NB4 (cell line): ENCODE measurements at regions not wholly inside any gene's neighbourhood (a gene's known extent, or its start where the extent isn't known, plus 50 kb on each side); places are given as distances from the start of the nearest gene placed in this dataset.

Experiments used
- MAX ChIP-seq: IDR thresholded peaks from 2 replicates; pipeline ENCODE4 v1.6.1; 2011; ENCODE audit warnings: low read depth, low read length
- MYC ChIP-seq: IDR thresholded peaks from 2 replicates; pipeline ENCODE4 v1.6.1; 2011; ENCODE audit warnings: low read depth, low read length
- POLR2A ChIP-seq: IDR thresholded peaks from 2 replicates; pipeline ENCODE4 v1.6.1; 2011; ENCODE audit warnings: mild to moderate bottlenecking; ENCODE audit not compliant: insufficient read length; ENCODE audit errors: extremely low read depth
- TF ChIP-seq, protein P1 (sequence below): IDR thresholded peaks from one replicate; pipeline ENCODE4 v1.5.1; 2012; ENCODE audit warnings: low read depth, low read length

DNA sequence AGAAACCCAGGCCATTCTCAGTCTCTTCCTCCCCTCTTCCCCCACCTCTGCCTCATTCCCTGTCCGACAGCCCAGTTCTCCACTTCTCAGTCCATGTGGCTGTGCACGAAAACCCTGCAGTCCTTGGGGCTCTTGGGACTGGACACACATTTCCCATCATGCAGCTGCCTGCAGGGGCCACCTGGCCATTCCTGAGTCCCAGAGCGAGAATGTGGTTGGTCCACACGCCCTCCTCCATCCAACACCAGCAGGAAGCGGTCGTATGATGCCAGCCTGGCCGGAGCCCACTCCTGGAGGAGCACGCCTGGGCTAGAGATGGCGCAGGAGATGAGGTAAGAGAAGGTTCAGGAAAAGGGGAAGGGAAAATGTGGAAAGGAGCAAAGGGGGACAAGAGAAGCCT lies 222.5 kb downstream of the USP6NL start:
- TF ChIP-seq, protein P1, sequence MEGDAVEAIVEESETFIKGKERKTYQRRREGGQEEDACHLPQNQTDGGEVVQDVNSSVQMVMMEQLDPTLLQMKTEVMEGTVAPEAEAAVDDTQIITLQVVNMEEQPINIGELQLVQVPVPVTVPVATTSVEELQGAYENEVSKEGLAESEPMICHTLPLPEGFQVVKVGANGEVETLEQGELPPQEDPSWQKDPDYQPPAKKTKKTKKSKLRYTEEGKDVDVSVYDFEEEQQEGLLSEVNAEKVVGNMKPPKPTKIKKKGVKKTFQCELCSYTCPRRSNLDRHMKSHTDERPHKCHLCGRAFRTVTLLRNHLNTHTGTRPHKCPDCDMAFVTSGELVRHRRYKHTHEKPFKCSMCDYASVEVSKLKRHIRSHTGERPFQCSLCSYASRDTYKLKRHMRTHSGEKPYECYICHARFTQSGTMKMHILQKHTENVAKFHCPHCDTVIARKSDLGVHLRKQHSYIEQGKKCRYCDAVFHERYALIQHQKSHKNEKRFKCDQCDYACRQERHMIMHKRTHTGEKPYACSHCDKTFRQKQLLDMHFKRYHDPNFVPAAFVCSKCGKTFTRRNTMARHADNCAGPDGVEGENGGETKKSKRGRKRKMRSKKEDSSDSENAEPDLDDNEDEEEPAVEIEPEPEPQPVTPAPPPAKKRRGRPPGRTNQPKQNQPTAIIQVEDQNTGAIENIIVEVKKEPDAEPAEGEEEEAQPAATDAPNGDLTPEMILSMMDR: no peak
- no peak for TF ChIP-seq MAX
- no peak for TF ChIP-seq POLR2A
- no peak for TF ChIP-seq MYC
